B cell (primary cell): ENCODE measurements at regions not wholly inside any gene's neighbourhood (a gene's known extent, or its start where the extent isn't known, plus 50 kb on each side); places are given as distances from the start of the nearest gene placed in this dataset.

ENCODE experiments used
- ATAC-seq: fragments of 200-7000 bp; cut with Tn5 transposase; one replicate; pipeline ENCODE4 v1.10.0; 2021; ENCODE audit warnings: low read depth, mild to moderate bottlenecking, moderate number of reproducible peaks, moderate library complexity
- CTCF ChIA-PET: fragments of 350-600 bp; sonication (Branson Sonifier 250); formaldehyde crosslinking; loops from one replicate; lab custom pipeline; 2021; ENCODE audit warnings: antibody characterized with exemption, inconsistent platforms; lab: Charles Lee
- POLR2A ChIA-PET: fragments of 350-600 bp; sonication (Branson Sonifier 250); formaldehyde crosslinking; loops from one replicate; lab custom pipeline; 2021; ENCODE audit warnings: antibody characterized with exemption; lab: Charles Lee
- DNase-seq: peaks from one replicate; pipeline ENCODE4 v3.0.0; 2013
- H2AFZ ChIP-seq: 2 replicates; pipeline ENCODE4 v1.6.1; 2012; ENCODE audit warnings: mild to moderate bottlenecking, low read depth, low read length; ENCODE audit not compliant: insufficient read depth, poor library complexity, severe bottlenecking
- H3K27ac ChIP-seq, 2 donors: 1 replicate in 1 of 2; 2 replicates in 1 of 2; pipeline ENCODE4 v1.5.1; 2012 to 2013; ENCODE audit warnings: low read length in 2 of 2, mild to moderate bottlenecking in 2 of 2, moderate library complexity in 1 of 2
- H3K27me3 ChIP-seq, 4 experiments: fragments of 200-600 bp in 1 of 4; sonication (generic) in 1 of 4; replicated peaks in 1 of 4; 1 replicate in 2 of 4; 2 replicates in 2 of 4; pipeline versions ENCODE4 v1.6.1 to v1.7.0; 2013 to 2016; ENCODE audit warnings: low read length in 3 of 4, mild to moderate bottlenecking in 2 of 4, mixed read lengths in 1 of 4, moderate library complexity in 1 of 4; ENCODE audit not compliant: insufficient read depth in 4 of 4, control insufficient read depth in 3 of 4; ENCODE audit errors: control extremely low read depth in 1 of 4
- H3K36me3 ChIP-seq, 2 experiments: replicated peaks in 1 of 2; 1 replicate in 1 of 2; 2 replicates in 1 of 2; pipeline versions ENCODE4 v1.6.1 to v1.7.1; 2013; ENCODE audit warnings: low read length in 1 of 2; ENCODE audit not compliant: insufficient read depth in 2 of 2, control insufficient read depth in 1 of 2; ENCODE audit errors: control extremely low read depth in 1 of 2, extremely low read depth in 1 of 2
- H3K4me1 ChIP-seq, 2 donors: fragments of 200-600 bp in 1 of 2; sonication (generic) in 1 of 2; 1 replicate in 1 of 2; 2 replicates in 1 of 2; pipeline versions ENCODE4 v1.5.1 to v1.6.1; 2013 to 2017; ENCODE audit warnings: low read length in 2 of 2; ENCODE audit not compliant: control insufficient read depth in 2 of 2, insufficient read depth in 2 of 2
- H3K4me2 ChIP-seq: replicated peaks from 2 replicates; pipeline ENCODE3; 2012; ENCODE audit warnings: mild to moderate bottlenecking, low read depth, low read length; ENCODE audit not compliant: poor library complexity, severe bottlenecking
- H3K4me3 ChIP-seq, 5 experiments: fragments of 200-600 bp in 1 of 5; sonication (generic) in 1 of 5; 1 replicate in 3 of 5; 2 replicates in 2 of 5; pipeline versions ENCODE4 v1.5.1 to v1.7.0; 2011 to 2016; ENCODE audit warnings: low read length in 4 of 5, mild to moderate bottlenecking in 4 of 5, low read depth in 2 of 5, control low read depth in 1 of 5, moderate library complexity in 1 of 5; ENCODE audit not compliant: insufficient read depth in 1 of 5; ENCODE audit errors: control extremely low read depth in 1 of 5, extremely low read depth in 1 of 5
- H3K79me2 ChIP-seq: fragments of 200-600 bp; sonication (generic); one replicate; pipeline ENCODE4 v1.6.0; 2016; ENCODE audit warnings: low read length; ENCODE audit not compliant: control insufficient read depth, insufficient read depth
- H3K9ac ChIP-seq: fragments of 200-600 bp; sonication (generic); 2 replicates; pipeline ENCODE4 v1.6.1; 2017; ENCODE audit warnings: mild to moderate bottlenecking, low read length, moderate library complexity
- H3K9me3 ChIP-seq, 3 donors: one replicate each; pipeline versions ENCODE4 v1.6.1 to v1.7.1; 2013; ENCODE audit warnings: low read length in 2 of 3; ENCODE audit not compliant: control insufficient read depth in 2 of 3, insufficient read depth in 1 of 3; ENCODE audit errors: control extremely low read depth in 1 of 3
- H4K20me1 ChIP-seq: 2 replicates; pipeline ENCODE4 v1.6.0; 2012; ENCODE audit warnings: mild to moderate bottlenecking, low read length; ENCODE audit not compliant: insufficient read depth, control insufficient read depth, poor library complexity, severe bottlenecking
- H3K27ac Mint-ChIP-seq: one replicate; pipeline ENCODE4 v1.8.0; 2021; ENCODE audit warnings: mixed read lengths
- H3K27me3 Mint-ChIP-seq: one replicate; pipeline ENCODE4 v1.8.0; 2021; ENCODE audit warnings: mixed read lengths
- H3K4me1 Mint-ChIP-seq: one replicate; pipeline ENCODE4 v1.8.0; 2021; ENCODE audit warnings: mixed read lengths
- H3K4me3 Mint-ChIP-seq: one replicate; pipeline ENCODE4 v1.8.0; 2021; ENCODE audit warnings: mixed read lengths
- H3K9me3 Mint-ChIP-seq: one replicate; pipeline ENCODE4 v1.8.0; 2022; ENCODE audit warnings: mixed read lengths; ENCODE audit not compliant: insufficient read depth
- CTCF ChIP-seq: fragments of 200-600 bp; IDR thresholded peaks from one replicate; pipeline ENCODE4 v1.8.0; 2022; ENCODE audit warnings: antibody characterized with exemption, mild to moderate bottlenecking
- EZH2 ChIP-seq: IDR thresholded peaks from 2 replicates; pipeline ENCODE4 v1.6.1; 2012; ENCODE audit warnings: borderline replicate concordance, low read depth, mild to moderate bottlenecking, moderate library complexity, low read length; ENCODE audit not compliant: insufficient read depth, poor library complexity, severe bottlenecking
- WGBS: methylation state at CpG from one replicate; pipeline ENCODE4 v1.1.5; 2013; ENCODE audit warnings: missing lambda C conversion rate; ENCODE audit not compliant: insufficient coverage; 5-methylcytosine and 5-hydroxymethylcytosine counted together
- intact Hi-C: fragments of 100-400 bp; cut with micrococcal nuclease; formaldehyde crosslinking; loops from one replicate; pipeline ENCODE4 v1.10.0; 2022

GRCh38 chr2:176892676-176893226 lies 319.8 kb upstream of the HNRNPA3 start:
- Mint-ChIP-seq H3K27ac (no peak overlapping the region), H3K4me3 (no peak overlapping the region), H3K4me1 (no peaks in the 10 kb centered on the region), H3K9me3 (peaks cover 3% of the 10 kb centered on the region), H3K27me3 (peaks cover 6% of the 10 kb centered on the region)
- Histone ChIP-seq H4K20me1 (no peaks in the 10 kb centered on the region), H3K79me2 (no peaks in the 10 kb centered on the region), H3K27ac (no peak overlapping the region), H3K4me3 (no peak overlapping the region), H2AFZ (no peak overlapping the region), H3K27me3 (no peaks in the 10 kb centered on the region), H3K9ac (no peak overlapping the region), H3K4me1 (no peaks in the 10 kb centered on the region), H3K4me2 (no peak overlapping the region), H3K36me3 (no peaks in the 10 kb centered on the region), H3K9me3 (no peaks in the 10 kb centered on the region)
- DNase-seq (no peak), ATAC-seq (no peak)
- intact Hi-C loops, result no loop called here
- no CpG with 5 or more reads among the region's 2 CpGs for WGBS
- CTCF ChIA-PET, result no interaction called here
- POLR2A ChIA-PET, result no interaction called here
- no peak for TF ChIP-seq EZH2
- no peak for TF ChIP-seq CTCF

DNA sequence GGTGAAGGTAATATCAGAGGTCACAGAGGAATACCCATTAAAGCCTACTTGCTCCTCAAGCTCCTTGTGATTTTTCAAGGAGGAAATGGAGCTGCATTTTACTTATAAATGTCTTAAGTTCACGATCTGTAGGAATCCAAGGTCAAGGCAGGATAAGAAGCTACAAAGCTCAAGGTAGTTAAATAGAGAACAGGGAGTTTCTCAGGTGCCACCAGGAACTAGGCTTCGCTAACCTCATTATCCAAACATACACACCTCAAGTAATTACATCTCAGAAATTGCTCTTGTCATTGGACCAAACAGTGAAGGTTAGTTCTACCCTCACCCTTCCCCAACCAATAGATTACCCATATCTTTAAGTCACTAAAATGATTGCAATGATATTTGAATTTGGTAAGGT lies 317.4 kb upstream of the HNRNPA3 start:
- no peak for TF ChIP-seq CTCF
- no peak for TF ChIP-seq EZH2
- H3K4me1 ChIP-seq, result no peaks in the 10 kb centered on the region
- ChIA-PET POLR2A (no interaction called here), CTCF (interaction anchor here (0.9 kb wide), 1 partner anchor 829 kb away, joined by 3 read pairs; no protein-coding TSS in a partner anchor)
- no peak overlapping the region for H3K27ac ChIP-seq
- no peak overlapping the region for H3K4me3 ChIP-seq
- peaks cover 3% of the 10 kb centered on the region for H3K9me3 Mint-ChIP-seq
- no peak for ATAC-seq
- no peaks in the 10 kb centered on the region for H3K36me3 ChIP-seq
- no peaks in the 10 kb centered on the region for H4K20me1 ChIP-seq
- intact Hi-C loops, result no loop called here
- H3K27ac Mint-ChIP-seq, result no peak overlapping the region
- no peak overlapping the region for H3K4me3 Mint-ChIP-seq
- H3K9me3 ChIP-seq, result no peaks in the 10 kb centered on the region
- H3K27me3 ChIP-seq, result no peaks in the 10 kb centered on the region
- H2AFZ ChIP-seq, result no peak overlapping the region
- no peak overlapping the region for H3K9ac ChIP-seq
- no peaks in the 10 kb centered on the region for H3K4me1 Mint-ChIP-seq
- H3K27me3 Mint-ChIP-seq, result no peaks in the 10 kb centered on the region
- no peaks in the 10 kb centered on the region for H3K79me2 ChIP-seq
- H3K4me2 ChIP-seq, result no peak overlapping the region
- no peak for DNase-seq
- WGBS, result 60% methylated on average over 1 of the region's 2 CpGs
